ENCODE measurements at regions not wholly inside any gene's neighbourhood (a gene's known extent, or its start where the extent isn't known, plus 50 kb on each side); places are given as distances from the start of the nearest gene placed in this dataset.

DNA sequence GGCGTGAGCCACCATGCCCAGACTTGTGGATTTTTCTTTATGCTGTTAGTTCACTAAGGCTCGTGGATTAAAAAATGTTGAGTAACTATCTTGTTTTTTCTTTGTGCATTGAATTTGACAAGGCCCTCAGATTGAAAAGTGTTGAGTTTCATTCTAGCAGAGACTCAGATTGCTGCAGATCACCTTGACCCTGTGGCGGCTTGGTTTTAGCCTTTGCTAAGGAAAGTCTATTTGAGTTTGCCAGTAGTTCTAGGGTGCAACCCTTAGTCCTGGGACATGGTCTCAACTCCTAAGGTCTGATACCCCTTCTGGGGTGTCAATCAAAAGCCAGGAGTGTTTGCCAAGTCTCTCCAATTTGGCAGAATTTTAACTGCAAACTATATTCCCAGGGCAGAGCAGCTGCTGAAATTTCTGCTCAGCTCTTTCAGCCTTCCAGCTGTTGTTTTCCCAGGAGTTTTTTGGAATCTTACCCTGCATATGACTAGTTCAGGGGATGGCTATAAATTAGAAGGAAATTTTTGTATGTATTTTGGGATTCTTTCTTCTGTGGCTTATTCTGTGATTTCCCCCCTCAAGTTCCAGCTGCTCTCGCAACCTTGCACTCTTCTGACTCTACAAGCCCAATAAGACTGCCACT, 84.3 kb upstream of the HAND1 start:
- TF ChIP-seq, protein P1, sequence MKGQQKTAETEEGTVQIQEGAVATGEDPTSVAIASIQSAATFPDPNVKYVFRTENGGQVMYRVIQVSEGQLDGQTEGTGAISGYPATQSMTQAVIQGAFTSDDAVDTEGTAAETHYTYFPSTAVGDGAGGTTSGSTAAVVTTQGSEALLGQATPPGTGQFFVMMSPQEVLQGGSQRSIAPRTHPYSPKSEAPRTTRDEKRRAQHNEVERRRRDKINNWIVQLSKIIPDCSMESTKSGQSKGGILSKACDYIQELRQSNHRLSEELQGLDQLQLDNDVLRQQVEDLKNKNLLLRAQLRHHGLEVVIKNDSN (IDR thresholded peaks at IDR 0.05) = no peak
- TF ChIP-seq, protein P2, sequence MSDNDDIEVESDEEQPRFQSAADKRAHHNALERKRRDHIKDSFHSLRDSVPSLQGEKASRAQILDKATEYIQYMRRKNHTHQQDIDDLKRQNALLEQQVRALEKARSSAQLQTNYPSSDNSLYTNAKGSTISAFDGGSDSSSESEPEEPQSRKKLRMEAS (IDR thresholded peaks at IDR 0.05) = no peak
- TF ChIP-seq CREB1 (IDR thresholded peaks at IDR 0.05; ENCODE audit: low read depth) (no peak), TCF12 (IDR thresholded peaks at IDR 0.05; ENCODE audit: low read depth) (no peak), NFIC (IDR thresholded peaks at IDR 0.05) (no peak), RAD21 (IDR thresholded peaks at IDR 0.05; ENCODE audit: low read depth) (no peak), CEBPB (IDR thresholded peaks at IDR 0.05) (no peak), FOXM1 (IDR thresholded peaks at IDR 0.05; ENCODE audit: borderline replicate concordance, low read depth) (no peak), YY1 (IDR thresholded peaks at IDR 0.05; ENCODE audit: low read depth) (no peak), TEAD4 (IDR thresholded peaks at IDR 0.05) (no peak), ZBTB7A (IDR thresholded peaks at IDR 0.05; ENCODE audit: low read depth) (no peak), EGR1 (IDR thresholded peaks at IDR 0.05) (no peak), EP300 (IDR thresholded peaks at IDR 0.05; ENCODE audit: borderline replicate concordance) (no peak), TAF1 (IDR thresholded peaks at IDR 0.05; ENCODE audit: low read depth) (no peak)
- TF ChIP-seq, protein P3, sequence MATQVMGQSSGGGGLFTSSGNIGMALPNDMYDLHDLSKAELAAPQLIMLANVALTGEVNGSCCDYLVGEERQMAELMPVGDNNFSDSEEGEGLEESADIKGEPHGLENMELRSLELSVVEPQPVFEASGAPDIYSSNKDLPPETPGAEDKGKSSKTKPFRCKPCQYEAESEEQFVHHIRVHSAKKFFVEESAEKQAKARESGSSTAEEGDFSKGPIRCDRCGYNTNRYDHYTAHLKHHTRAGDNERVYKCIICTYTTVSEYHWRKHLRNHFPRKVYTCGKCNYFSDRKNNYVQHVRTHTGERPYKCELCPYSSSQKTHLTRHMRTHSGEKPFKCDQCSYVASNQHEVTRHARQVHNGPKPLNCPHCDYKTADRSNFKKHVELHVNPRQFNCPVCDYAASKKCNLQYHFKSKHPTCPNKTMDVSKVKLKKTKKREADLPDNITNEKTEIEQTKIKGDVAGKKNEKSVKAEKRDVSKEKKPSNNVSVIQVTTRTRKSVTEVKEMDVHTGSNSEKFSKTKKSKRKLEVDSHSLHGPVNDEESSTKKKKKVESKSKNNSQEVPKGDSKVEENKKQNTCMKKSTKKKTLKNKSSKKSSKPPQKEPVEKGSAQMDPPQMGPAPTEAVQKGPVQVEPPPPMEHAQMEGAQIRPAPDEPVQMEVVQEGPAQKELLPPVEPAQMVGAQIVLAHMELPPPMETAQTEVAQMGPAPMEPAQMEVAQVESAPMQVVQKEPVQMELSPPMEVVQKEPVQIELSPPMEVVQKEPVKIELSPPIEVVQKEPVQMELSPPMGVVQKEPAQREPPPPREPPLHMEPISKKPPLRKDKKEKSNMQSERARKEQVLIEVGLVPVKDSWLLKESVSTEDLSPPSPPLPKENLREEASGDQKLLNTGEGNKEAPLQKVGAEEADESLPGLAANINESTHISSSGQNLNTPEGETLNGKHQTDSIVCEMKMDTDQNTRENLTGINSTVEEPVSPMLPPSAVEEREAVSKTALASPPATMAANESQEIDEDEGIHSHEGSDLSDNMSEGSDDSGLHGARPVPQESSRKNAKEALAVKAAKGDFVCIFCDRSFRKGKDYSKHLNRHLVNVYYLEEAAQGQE (IDR thresholded peaks at IDR 0.05; ENCODE audit: low read depth) = no peak

DNA sequence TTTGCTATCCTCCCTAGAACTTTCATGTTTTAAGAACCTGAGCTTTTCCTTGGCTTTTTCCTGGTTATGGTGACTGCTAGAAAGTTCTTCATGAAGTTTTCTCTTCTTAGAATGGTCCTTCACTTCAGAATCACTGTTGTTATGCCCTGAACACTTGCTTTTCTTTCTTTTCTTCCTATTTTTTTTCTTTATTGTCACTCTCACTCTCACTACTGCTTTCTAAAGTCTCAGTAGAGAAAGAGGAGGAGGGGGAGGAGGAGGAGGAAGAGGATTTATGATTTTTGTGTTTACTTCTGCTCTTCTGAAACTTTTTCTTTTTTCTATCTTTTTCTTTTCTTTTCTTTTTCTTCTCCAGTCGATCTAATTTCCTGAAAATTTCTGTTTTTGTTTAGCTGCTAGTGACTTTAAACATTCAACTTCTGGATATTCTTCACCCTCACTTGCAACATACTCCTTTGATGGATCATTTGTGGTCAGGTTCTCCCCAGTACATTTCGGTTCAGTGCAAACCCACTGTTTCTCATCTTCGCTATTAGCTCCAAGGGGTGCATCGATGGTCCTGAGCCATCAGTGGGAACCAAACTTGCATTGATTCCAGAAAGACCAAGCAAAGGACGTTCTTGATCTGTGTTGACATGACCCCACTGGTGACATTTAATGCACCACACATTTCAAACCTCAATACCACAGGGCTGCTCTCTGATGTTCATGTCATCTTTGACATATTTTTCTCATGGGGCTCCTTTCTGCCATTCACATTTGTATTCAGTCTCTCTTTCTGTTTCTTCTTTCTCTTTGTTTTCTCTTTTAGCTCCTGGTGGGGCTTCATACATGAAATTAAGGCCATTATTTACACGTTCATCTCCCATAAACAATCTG, 81.6 kb upstream of the HAND1 start:
- TF ChIP-seq TAF1 (IDR thresholded peaks at IDR 0.05; ENCODE audit: low read depth) = no peak
- no peak for TF ChIP-seq CREB1 (IDR thresholded peaks at IDR 0.05; ENCODE audit: low read depth)
- no peak for TF ChIP-seq FOXM1 (IDR thresholded peaks at IDR 0.05; ENCODE audit: borderline replicate concordance, low read depth)
- TF ChIP-seq EP300 (IDR thresholded peaks at IDR 0.05; ENCODE audit: borderline replicate concordance) = no peak
- TF ChIP-seq, protein P3 (IDR thresholded peaks at IDR 0.05; ENCODE audit: low read depth) = no peak
- TF ChIP-seq, protein P1 (IDR thresholded peaks at IDR 0.05) = no peak
- no peak for TF ChIP-seq YY1 (IDR thresholded peaks at IDR 0.05; ENCODE audit: low read depth)
- TF ChIP-seq CEBPB (IDR thresholded peaks at IDR 0.05) = no peak
- TF ChIP-seq TEAD4 (IDR thresholded peaks at IDR 0.05) = no peak
- TF ChIP-seq EGR1 (IDR thresholded peaks at IDR 0.05) = no peak
- TF ChIP-seq NFIC (IDR thresholded peaks at IDR 0.05) = no peak
- TF ChIP-seq ZBTB7A (IDR thresholded peaks at IDR 0.05; ENCODE audit: low read depth) = no peak
- no peak for TF ChIP-seq TCF12 (IDR thresholded peaks at IDR 0.05; ENCODE audit: low read depth)
- TF ChIP-seq, protein P2 (IDR thresholded peaks at IDR 0.05) = no peak
- TF ChIP-seq RAD21 (IDR thresholded peaks at IDR 0.05; ENCODE audit: low read depth) = no peak

DNA sequence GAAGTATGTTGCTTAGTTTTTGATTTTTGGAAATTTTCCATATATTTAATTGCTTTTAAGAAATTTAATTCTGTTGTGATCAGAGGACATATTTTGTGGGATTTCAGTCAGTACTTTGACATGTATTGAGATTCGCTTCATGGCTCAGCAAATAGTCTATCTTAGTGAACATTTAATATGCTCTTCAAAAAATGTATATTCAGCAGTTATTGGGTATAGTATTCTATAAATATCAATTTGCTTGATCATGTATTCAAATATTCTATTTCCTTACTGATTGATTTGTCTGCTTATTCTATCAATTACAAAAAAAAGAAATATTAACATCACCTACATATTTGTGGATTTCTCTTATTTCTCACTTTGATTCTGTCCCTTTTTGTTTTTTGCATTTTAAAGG, 79.5 kb upstream of the HAND1 start:
- TF ChIP-seq EGR1 (IDR thresholded peaks at IDR 0.05) = no peak
- TF ChIP-seq, protein P3 (IDR thresholded peaks at IDR 0.05; ENCODE audit: low read depth) = no peak
- no peak for TF ChIP-seq EP300 (IDR thresholded peaks at IDR 0.05; ENCODE audit: borderline replicate concordance)
- no peak for TF ChIP-seq YY1 (IDR thresholded peaks at IDR 0.05; ENCODE audit: low read depth)
- TF ChIP-seq CREB1 (IDR thresholded peaks at IDR 0.05; ENCODE audit: low read depth) = no peak
- no peak for TF ChIP-seq TEAD4 (IDR thresholded peaks at IDR 0.05)
- TF ChIP-seq, protein P2 (IDR thresholded peaks at IDR 0.05) = no peak
- TF ChIP-seq FOXM1 (IDR thresholded peaks at IDR 0.05; ENCODE audit: borderline replicate concordance, low read depth) = no peak
- TF ChIP-seq NFIC (IDR thresholded peaks at IDR 0.05) = no peak
- no peak for TF ChIP-seq ZBTB7A (IDR thresholded peaks at IDR 0.05; ENCODE audit: low read depth)
- no peak for TF ChIP-seq TAF1 (IDR thresholded peaks at IDR 0.05; ENCODE audit: low read depth)
- no peak for TF ChIP-seq RAD21 (IDR thresholded peaks at IDR 0.05; ENCODE audit: low read depth)
- no peak for TF ChIP-seq TCF12 (IDR thresholded peaks at IDR 0.05; ENCODE audit: low read depth)
- no peak for TF ChIP-seq CEBPB (IDR thresholded peaks at IDR 0.05)
- TF ChIP-seq, protein P1 (IDR thresholded peaks at IDR 0.05) = no peak
